OCI-LY3 (cell line): ENCODE measurements at regions not wholly inside any gene's neighbourhood (a gene's known extent, or its start where the extent isn't known, plus 50 kb on each side); places are given as distances from the start of the nearest gene placed in this dataset.

Experiments
- H2AFZ ChIP-seq: fragments of 200-600, 300-600 bp; shearing (Covaris generic); 2 replicates; pipeline ENCODE4 v1.6.0; 2014; ENCODE audit warnings: antibody characterized with exemption, low read depth, low read length
- H3K27ac ChIP-seq: fragments of 200-600, 300-600 bp; sonication (generic); 2 replicates; pipeline ENCODE4 v1.5.1; 2014; ENCODE audit warnings: mild to moderate bottlenecking, low read length, moderate library complexity, mixed read lengths
- H3K27me3 ChIP-seq: fragments of 200-600, 300-600 bp; sonication (generic); 2 replicates; pipeline ENCODE4 v1.6.1; 2014; ENCODE audit warnings: low read depth, low read length, mixed read lengths
- H3K36me3 ChIP-seq: fragments of 200-600, 300-600 bp; sonication (generic); replicated peaks from 2 replicates; pipeline ENCODE3; 2014; ENCODE audit warnings: low read depth, low read length, mixed read lengths
- H3K4me1 ChIP-seq: fragments of 300-600, 200-600 bp; sonication (generic); 2 replicates; pipeline ENCODE4 v1.6.1; 2014; ENCODE audit warnings: low read length, mixed read lengths
- H3K4me2 ChIP-seq: fragments of 200-600, 300-600 bp; sonication (generic); 2 replicates; pipeline ENCODE4 v1.6.1; 2014; ENCODE audit warnings: low read length, mixed read lengths
- H3K4me3 ChIP-seq: fragments of 300-600, 200-600 bp; sonication (generic); 2 replicates; pipeline ENCODE4 v1.5.1; 2014; ENCODE audit warnings: antibody characterized with exemption, mild to moderate bottlenecking, low read length, moderate library complexity
- H3K79me2 ChIP-seq: fragments of 300-600, 200-600 bp; shearing (Covaris generic); 2 replicates; pipeline ENCODE4 v1.6.1; 2014; ENCODE audit warnings: mild to moderate bottlenecking, low read length, mixed read lengths
- H3K9ac ChIP-seq: fragments of 300-600, 200-600 bp; shearing (Covaris generic); 2 replicates; pipeline ENCODE4 v1.6.0; 2014; ENCODE audit warnings: mild to moderate bottlenecking, low read length, moderate library complexity
- H3K9me3 ChIP-seq: fragments of 200-600, 300-600 bp; shearing (Covaris generic); 2 replicates; pipeline ENCODE4 v1.6.1; 2014; ENCODE audit warnings: low read length, mixed read lengths; ENCODE audit not compliant: insufficient read depth
- H4K20me1 ChIP-seq: fragments of 200-600, 300-600 bp; sonication (generic); 2 replicates; pipeline ENCODE4 v1.6.1; 2016; ENCODE audit warnings: low read length, mixed read lengths; ENCODE audit not compliant: insufficient read depth
- EZH2phosphoT487 ChIP-seq: fragments of 200-600 bp; shearing (Covaris generic); IDR thresholded peaks from 2 replicates; pipeline ENCODE4 v1.6.1; 2018; ENCODE audit warnings: antibody characterized with exemption, mixed run types, low read depth
- TF ChIP-seq, protein P1 (sequence below): fragments of 200-600, 300-600 bp; sonication (generic); IDR thresholded peaks from 2 replicates; pipeline ENCODE4 v1.5.1; 2014; ENCODE audit warnings: antibody characterized with exemption, low read length, low read depth

DNA sequence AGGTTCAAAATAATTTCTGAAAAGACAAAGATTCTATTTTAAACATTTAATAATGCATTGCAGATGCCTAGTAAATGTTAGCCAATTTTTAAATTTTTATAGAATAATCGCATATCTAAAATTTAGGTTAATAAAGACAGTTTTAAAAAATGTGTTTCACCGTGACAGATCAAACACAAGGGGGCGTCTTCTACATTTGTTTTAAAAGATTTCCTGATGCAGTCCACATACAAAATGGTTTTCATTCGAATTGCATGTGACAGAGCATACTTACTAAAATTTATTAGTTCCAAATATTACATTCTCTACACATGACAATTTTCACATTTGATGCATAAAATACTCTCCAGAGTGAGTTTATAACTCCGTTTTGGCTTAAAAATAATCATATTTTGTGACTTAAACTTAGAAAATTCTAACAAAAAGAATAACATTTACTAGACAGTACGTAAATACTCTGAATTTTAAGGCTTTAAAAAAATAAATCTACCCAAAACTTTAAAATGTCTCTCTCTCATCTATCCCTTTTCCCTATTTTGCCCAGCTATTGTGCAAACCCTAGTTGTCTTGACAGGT lies 75.5 kb downstream of the ADAMTS1 start:
- peak overlapping the region; percentile 42 for H2AFZ ChIP-seq

DNA sequence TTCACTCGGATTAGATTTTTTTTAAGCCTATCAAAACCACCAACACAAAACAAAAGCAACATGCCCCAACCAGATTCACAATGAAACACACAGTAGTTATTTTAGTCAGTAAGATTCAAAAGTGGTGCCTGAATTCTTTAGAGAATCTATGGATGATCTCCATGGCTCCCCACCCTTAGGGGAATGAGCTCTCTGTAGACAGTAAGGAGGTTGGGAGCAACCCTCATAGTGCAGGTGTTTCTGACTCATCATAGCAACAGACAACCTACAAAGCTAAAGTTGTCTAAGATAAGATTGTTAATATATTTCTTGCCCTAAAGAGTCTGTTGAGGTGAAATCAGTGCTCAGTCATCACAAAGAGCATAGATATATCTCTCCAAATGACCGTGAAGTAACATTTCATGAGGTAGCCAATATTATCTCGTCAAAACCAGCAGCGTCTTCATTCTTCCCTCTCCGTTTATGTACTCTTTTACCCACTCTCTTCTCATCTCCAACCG lies 78.3 kb downstream of the ADAMTS1 start:
- H3K27ac ChIP-seq = no peak overlapping the region
- no peaks in the 10 kb centered on the region for H3K4me1 ChIP-seq

More for the DNA sequence above, 75.5 kb downstream of the ADAMTS1 start:
- no peaks in the 10 kb centered on the region for H3K79me2 ChIP-seq
- H3K36me3 ChIP-seq = no peaks in the 10 kb centered on the region
- H3K27me3 ChIP-seq = no peaks in the 10 kb centered on the region
- no peaks in the 10 kb centered on the region for H4K20me1 ChIP-seq
- TF ChIP-seq EZH2phosphoT487 = no peak
- TF ChIP-seq, protein P1, sequence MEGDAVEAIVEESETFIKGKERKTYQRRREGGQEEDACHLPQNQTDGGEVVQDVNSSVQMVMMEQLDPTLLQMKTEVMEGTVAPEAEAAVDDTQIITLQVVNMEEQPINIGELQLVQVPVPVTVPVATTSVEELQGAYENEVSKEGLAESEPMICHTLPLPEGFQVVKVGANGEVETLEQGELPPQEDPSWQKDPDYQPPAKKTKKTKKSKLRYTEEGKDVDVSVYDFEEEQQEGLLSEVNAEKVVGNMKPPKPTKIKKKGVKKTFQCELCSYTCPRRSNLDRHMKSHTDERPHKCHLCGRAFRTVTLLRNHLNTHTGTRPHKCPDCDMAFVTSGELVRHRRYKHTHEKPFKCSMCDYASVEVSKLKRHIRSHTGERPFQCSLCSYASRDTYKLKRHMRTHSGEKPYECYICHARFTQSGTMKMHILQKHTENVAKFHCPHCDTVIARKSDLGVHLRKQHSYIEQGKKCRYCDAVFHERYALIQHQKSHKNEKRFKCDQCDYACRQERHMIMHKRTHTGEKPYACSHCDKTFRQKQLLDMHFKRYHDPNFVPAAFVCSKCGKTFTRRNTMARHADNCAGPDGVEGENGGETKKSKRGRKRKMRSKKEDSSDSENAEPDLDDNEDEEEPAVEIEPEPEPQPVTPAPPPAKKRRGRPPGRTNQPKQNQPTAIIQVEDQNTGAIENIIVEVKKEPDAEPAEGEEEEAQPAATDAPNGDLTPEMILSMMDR = peak; percentile 47
- H3K9ac ChIP-seq = no peak overlapping the region
- H3K4me3 ChIP-seq = no peak overlapping the region
- no peaks in the 10 kb centered on the region for H3K4me1 ChIP-seq
- H3K27ac ChIP-seq = no peak overlapping the region
- H3K4me2 ChIP-seq = no peak overlapping the region; the same call in 1 of the 2 replicates
- no peaks in the 10 kb centered on the region for H3K9me3 ChIP-seq

DNA sequence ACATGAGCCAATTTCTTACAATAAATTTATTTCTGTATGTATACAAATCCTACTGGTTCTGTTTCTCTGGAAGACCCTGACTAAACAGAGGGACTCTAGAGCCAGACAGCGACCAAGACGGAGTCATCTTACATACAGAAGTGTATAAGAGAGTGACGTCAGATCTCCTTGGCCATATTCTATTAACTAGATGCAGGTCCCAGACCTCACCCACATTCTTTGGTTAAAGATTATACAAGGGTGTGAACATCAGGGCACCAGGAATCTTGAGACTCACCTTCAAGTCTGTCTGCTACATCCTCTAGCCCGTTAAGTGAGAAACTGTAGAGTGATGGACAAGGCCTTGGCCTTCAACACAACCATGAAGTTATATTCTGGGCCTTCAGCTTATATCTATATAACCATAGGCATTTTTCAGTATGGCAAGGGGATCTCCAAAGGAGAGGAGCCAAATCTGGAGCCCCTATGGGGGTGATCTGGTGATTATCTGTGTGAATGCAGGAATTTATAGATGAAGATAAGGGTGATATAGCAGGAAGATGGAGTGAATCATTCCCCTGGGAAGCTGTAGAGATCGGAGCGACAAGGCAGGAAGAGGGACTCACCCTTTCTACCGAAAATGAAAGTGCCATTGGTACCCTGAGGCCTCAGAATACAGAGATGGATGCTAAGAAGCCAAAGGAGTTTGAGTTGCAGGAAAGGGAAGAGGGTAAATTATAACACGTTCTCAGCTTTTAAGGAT lies 83.9 kb downstream of the ADAMTS1 start:
- Histone ChIP-seq H2AFZ (no peak overlapping the region), H3K79me2 (no peaks in the 10 kb centered on the region), H3K36me3 (no peaks in the 10 kb centered on the region), H3K27me3 (no peaks in the 10 kb centered on the region), H3K4me2 (no peak overlapping the region), H3K4me3 (no peak overlapping the region), H3K4me1 (no peaks in the 10 kb centered on the region), H3K9ac (no peak overlapping the region), H3K27ac (no peak overlapping the region), H4K20me1 (no peaks in the 10 kb centered on the region), H3K9me3 (no peaks in the 10 kb centered on the region)
- TF ChIP-seq EZH2phosphoT487 = no peak
- TF ChIP-seq, protein P1 = no peak

More for the DNA sequence above, 78.3 kb downstream of the ADAMTS1 start:
- no peaks in the 10 kb centered on the region for H4K20me1 ChIP-seq
- no peak overlapping the region for H3K4me2 ChIP-seq
- no peaks in the 10 kb centered on the region for H3K9me3 ChIP-seq
- H3K9ac ChIP-seq = no peak overlapping the region
- no peaks in the 10 kb centered on the region for H3K27me3 ChIP-seq
- H3K79me2 ChIP-seq = no peaks in the 10 kb centered on the region
- no peak for TF ChIP-seq EZH2phosphoT487
- TF ChIP-seq, protein P1 = no peak
- H2AFZ ChIP-seq = no peak overlapping the region
- H3K4me3 ChIP-seq = no peak overlapping the region
- H3K36me3 ChIP-seq = no peaks in the 10 kb centered on the region

DNA sequence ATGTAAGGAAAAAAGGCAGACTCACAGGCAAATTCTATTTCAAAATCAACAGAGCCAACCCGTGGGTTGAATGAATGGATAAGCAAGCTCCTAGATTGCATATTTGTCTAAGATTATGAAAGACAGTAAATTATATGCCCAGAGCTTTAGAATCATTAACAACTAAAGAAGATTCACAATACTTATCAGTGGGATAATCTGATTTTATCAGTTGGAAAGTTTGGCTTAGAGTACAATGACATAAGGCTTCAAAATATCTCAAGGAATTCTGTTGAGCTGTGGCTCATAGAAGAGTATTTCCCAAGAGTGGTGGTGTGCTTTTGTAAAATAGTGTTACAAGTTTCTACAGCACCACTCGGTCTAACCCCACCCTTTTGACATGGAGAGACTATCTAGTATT lies 85.5 kb downstream of the ADAMTS1 start:
- no peak overlapping the region for H3K4me2 ChIP-seq
- no peaks in the 10 kb centered on the region for H3K27me3 ChIP-seq
- no peak overlapping the region for H3K27ac ChIP-seq
- no peaks in the 10 kb centered on the region for H3K9me3 ChIP-seq
- H3K9ac ChIP-seq = no peak overlapping the region
- H3K36me3 ChIP-seq = no peaks in the 10 kb centered on the region
- H3K4me1 ChIP-seq = no peaks in the 10 kb centered on the region
- H4K20me1 ChIP-seq = no peaks in the 10 kb centered on the region
- no peaks in the 10 kb centered on the region for H3K79me2 ChIP-seq
- TF ChIP-seq EZH2phosphoT487 = no peak
- TF ChIP-seq, protein P1 = no peak
- no peak overlapping the region for H2AFZ ChIP-seq
- H3K4me3 ChIP-seq = no peak overlapping the region
